ENCODE measurements at regions not wholly inside any gene's neighbourhood (a gene's known extent, or its start where the extent isn't known, plus 50 kb on each side); places are given as distances from the start of the nearest gene placed in this dataset.
"Not testable (repeated sequence)": the region's sequence is repeated elsewhere in the genome, so short reads cannot be mapped to it uniquely, and the experiment has no call there.

DNA sequence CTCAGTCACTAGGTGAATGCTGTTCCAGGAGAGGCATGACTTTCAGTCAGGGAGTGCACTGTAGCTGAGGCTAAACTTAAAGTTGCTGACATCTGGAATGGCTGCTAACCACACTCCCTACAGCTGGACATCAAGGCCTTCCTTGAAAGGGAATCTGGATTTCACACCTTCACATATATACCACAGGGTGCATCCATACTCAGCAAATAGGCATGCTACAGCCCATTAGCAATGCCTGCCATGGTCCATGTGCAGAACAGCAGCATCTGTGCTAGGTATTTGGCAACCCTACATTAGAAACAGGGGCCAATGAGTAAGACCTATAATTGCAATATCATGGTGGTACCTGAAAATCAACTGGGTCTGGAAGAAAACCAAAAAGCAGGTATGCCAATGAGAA lies 74.8 kb downstream of the SNTN start:
- H3K4me3 ChIP-seq (ENCODE audit: low read depth, low read length, poor library complexity, severe bottlenecking), result no peak overlapping the region
- H3K9me3 ChIP-seq (ENCODE audit: low read depth, low read length, poor library complexity, severe bottlenecking), result no peaks in the 10 kb centered on the region
- H3K27me3 ChIP-seq (replicated peaks; ENCODE audit: insufficient read depth, low read depth, low read length, poor library complexity), result no peaks in the 10 kb centered on the region
- H3K27ac ChIP-seq (ENCODE audit: low read depth, low read length, poor library complexity, severe bottlenecking), result no peak overlapping the region
- H3K4me1 ChIP-seq (ENCODE audit: insufficient read depth, low read length, poor library complexity, severe bottlenecking), result no peaks in the 10 kb centered on the region
- BruUV-seq (replicated peaks), result no TSS peak
- ChIA-PET POLR2A (ENCODE audit: low non-redundant PET) (no interaction called here), CTCF (no interaction called here)
- intact Hi-C loops (cut with micrococcal nuclease; ENCODE audit: unreplicated experiment), result no loop called here
- TF ChIP-seq CTCF (conservative IDR thresholded peaks at IDR 0.05; ENCODE audit: low read depth, low read length) (no peak), EZH2 (IDR thresholded peaks at IDR 0.05; ENCODE audit: borderline replicate concordance, low read depth, low read length, poor library complexity, severe bottlenecking) (no peak)
- no peak for DNase-seq (ENCODE audit: low spot score)
- no peaks in the 10 kb centered on the region for H3K36me3 ChIP-seq (ENCODE audit: insufficient read depth, low read length, poor library complexity, severe bottlenecking)

- Histone ChIP-seq H3K27me3 (replicated peaks; ENCODE audit: insufficient read depth, low read depth, low read length, poor library complexity) (no peaks in the 10 kb centered on the region), H3K4me1 (ENCODE audit: insufficient read depth, low read length, poor library complexity, severe bottlenecking) (no peaks in the 10 kb centered on the region), H3K9me3 (ENCODE audit: low read depth, low read length, poor library complexity, severe bottlenecking) (no peaks in the 10 kb centered on the region), H3K36me3 (ENCODE audit: insufficient read depth, low read length, poor library complexity, severe bottlenecking) (no peaks in the 10 kb centered on the region), H3K4me3 (ENCODE audit: low read depth, low read length, poor library complexity, severe bottlenecking) (no peak overlapping the region), H3K27ac (ENCODE audit: low read depth, low read length, poor library complexity, severe bottlenecking) (no peak overlapping the region)
- TF ChIP-seq EZH2 (IDR thresholded peaks at IDR 0.05; ENCODE audit: borderline replicate concordance, low read depth, low read length, poor library complexity, severe bottlenecking), result no peak
- no peak for TF ChIP-seq CTCF (conservative IDR thresholded peaks at IDR 0.05; ENCODE audit: low read depth, low read length)
- no peak for DNase-seq (ENCODE audit: low spot score)
- POLR2A ChIA-PET (ENCODE audit: low non-redundant PET), result no interaction called here
- BruUV-seq (replicated peaks), result no TSS peak
- intact Hi-C loops (cut with micrococcal nuclease; ENCODE audit: unreplicated experiment), result no loop called here
- CTCF ChIA-PET, result no interaction called here
Measured at GRCh38 chr3:63731866-63732265, 79.4 kb downstream of the SNTN start.

DNA sequence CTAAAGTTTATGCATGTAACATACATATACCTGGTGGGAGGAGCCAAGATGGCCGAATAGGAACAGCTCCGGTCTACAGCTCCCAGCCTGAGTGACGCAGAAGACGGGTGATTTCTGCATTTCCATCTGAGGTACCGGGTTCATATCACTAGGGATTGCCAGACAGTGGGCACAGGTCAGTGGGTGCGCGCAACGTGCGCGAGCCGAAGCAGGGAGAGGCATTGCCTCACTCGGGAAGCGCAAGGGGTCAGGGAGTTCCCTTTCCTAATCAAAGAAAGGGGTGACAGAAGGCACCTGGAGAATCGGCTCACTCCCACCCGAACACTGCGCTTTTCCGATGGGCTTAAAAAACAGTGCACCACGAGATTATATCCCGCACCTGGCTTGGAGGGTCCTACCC lies 80.8 kb downstream of the SNTN start:
- H3K36me3 ChIP-seq (ENCODE audit: insufficient read depth, low read length, poor library complexity, severe bottlenecking); H3K4me1 ChIP-seq (ENCODE audit: insufficient read depth, low read length, poor library complexity, severe bottlenecking); BruUV-seq (replicated peaks); H3K27me3 ChIP-seq (replicated peaks; ENCODE audit: insufficient read depth, low read depth, low read length, poor library complexity); DNase-seq (ENCODE audit: low spot score); H3K4me3 ChIP-seq (ENCODE audit: low read depth, low read length, poor library complexity, severe bottlenecking); CTCF ChIA-PET; intact Hi-C loops (cut with micrococcal nuclease; ENCODE audit: unreplicated experiment); H3K27ac ChIP-seq (ENCODE audit: low read depth, low read length, poor library complexity, severe bottlenecking); POLR2A ChIA-PET (ENCODE audit: low non-redundant PET); H3K9me3 ChIP-seq (ENCODE audit: low read depth, low read length, poor library complexity, severe bottlenecking): not testable (repeated sequence)

DNA sequence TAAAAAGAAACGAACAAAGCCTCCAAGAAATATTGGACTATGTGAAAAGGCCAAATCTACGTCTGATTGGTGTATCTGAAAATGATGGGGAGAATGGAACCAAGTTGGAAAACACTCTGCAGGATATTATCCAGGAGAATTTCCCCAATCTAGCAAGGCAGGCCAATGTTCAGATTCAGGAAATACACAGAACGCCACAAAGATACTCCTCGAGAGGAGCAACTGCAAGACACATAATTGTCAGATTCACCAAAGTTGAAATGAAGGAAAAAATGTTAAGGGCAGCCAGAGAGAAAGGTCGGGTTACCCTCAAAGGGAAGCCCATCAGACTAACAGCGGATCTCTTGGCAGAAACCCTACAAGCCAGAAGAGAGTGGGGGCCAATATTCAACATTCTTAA lies 82.2 kb downstream of the SNTN start:
- H3K4me1 ChIP-seq (ENCODE audit: insufficient read depth, low read length, poor library complexity, severe bottlenecking); POLR2A ChIA-PET (ENCODE audit: low non-redundant PET); BruUV-seq (replicated peaks); intact Hi-C loops (cut with micrococcal nuclease; ENCODE audit: unreplicated experiment); CTCF ChIA-PET; H3K9me3 ChIP-seq (ENCODE audit: low read depth, low read length, poor library complexity, severe bottlenecking); H3K4me3 ChIP-seq (ENCODE audit: low read depth, low read length, poor library complexity, severe bottlenecking); DNase-seq (ENCODE audit: low spot score); H3K27me3 ChIP-seq (replicated peaks; ENCODE audit: insufficient read depth, low read depth, low read length, poor library complexity); H3K27ac ChIP-seq (ENCODE audit: low read depth, low read length, poor library complexity, severe bottlenecking); H3K36me3 ChIP-seq (ENCODE audit: insufficient read depth, low read length, poor library complexity, severe bottlenecking): not testable (repeated sequence)

GRCh38 chr3:63736757-63737156 lies 82.3 kb upstream of the C3orf49 start:
- H3K27me3 ChIP-seq (replicated peaks; ENCODE audit: insufficient read depth, low read depth, low read length, poor library complexity); CTCF ChIA-PET; intact Hi-C loops (cut with micrococcal nuclease; ENCODE audit: unreplicated experiment); H3K4me1 ChIP-seq (ENCODE audit: insufficient read depth, low read length, poor library complexity, severe bottlenecking); POLR2A ChIA-PET (ENCODE audit: low non-redundant PET); H3K27ac ChIP-seq (ENCODE audit: low read depth, low read length, poor library complexity, severe bottlenecking); H3K4me3 ChIP-seq (ENCODE audit: low read depth, low read length, poor library complexity, severe bottlenecking); H3K36me3 ChIP-seq (ENCODE audit: insufficient read depth, low read length, poor library complexity, severe bottlenecking); DNase-seq (ENCODE audit: low spot score); BruUV-seq (replicated peaks); H3K9me3 ChIP-seq (ENCODE audit: low read depth, low read length, poor library complexity, severe bottlenecking): not testable (repeated sequence)

DNA sequence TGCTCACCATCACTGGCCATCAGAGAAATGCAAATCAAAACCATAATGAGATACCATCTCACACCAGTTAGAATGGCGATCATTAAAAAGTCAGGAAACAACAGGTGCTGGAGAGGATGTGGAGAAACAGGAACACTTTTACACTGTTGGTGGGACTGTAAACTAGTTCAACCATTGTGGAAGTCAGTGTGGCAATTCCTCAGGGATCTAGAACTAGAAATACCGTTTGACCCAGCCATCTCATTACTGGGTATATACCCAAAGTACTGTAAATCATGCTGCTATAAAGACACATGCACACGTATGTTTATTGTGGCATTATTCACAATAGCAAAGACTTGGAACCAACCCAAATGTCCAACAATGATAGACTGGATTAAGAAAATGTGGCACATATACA lies 80.5 kb upstream of the C3orf49 start:
- POLR2A ChIA-PET (ENCODE audit: low non-redundant PET); DNase-seq (ENCODE audit: low spot score); intact Hi-C loops (cut with micrococcal nuclease; ENCODE audit: unreplicated experiment); H3K9me3 ChIP-seq (ENCODE audit: low read depth, low read length, poor library complexity, severe bottlenecking); H3K36me3 ChIP-seq (ENCODE audit: insufficient read depth, low read length, poor library complexity, severe bottlenecking); H3K4me3 ChIP-seq (ENCODE audit: low read depth, low read length, poor library complexity, severe bottlenecking); CTCF ChIA-PET; BruUV-seq (replicated peaks); H3K27ac ChIP-seq (ENCODE audit: low read depth, low read length, poor library complexity, severe bottlenecking); H3K4me1 ChIP-seq (ENCODE audit: insufficient read depth, low read length, poor library complexity, severe bottlenecking); H3K27me3 ChIP-seq (replicated peaks; ENCODE audit: insufficient read depth, low read depth, low read length, poor library complexity): not testable (repeated sequence)

All from A673 (cell line).